ENCODE measurements at regions not wholly inside any gene's neighbourhood (a gene's known extent, or its start where the extent isn't known, plus 50 kb on each side); places are given as distances from the start of the nearest gene placed in this dataset.

GRCh38 chr3:146873748-146874147, 268.6 kb upstream of the PLSCR5 start:
- TF ChIP-seq CTCF (conservative IDR thresholded peaks at IDR 0.05; ENCODE audit: low read depth in 2 of 2), result no peak
- no peak for TF ChIP-seq EZH2 (IDR thresholded peaks at IDR 0.05; ENCODE audit: low read depth, unreplicated experiment)
- TF ChIP-seq EZH2phosphoT487 (IDR thresholded peaks at IDR 0.05; ENCODE audit: unreplicated experiment), result no peak
- TF ChIP-seq NANOG (IDR thresholded peaks at IDR 0.05; ENCODE audit: borderline replicate concordance), result no peak
- TF ChIP-seq POLR2AphosphoS5 (IDR thresholded peaks at IDR 0.05; ENCODE audit: low read depth), result no peak
- TF ChIP-seq REST (IDR thresholded peaks at IDR 0.05; ENCODE audit: unreplicated experiment), result no peak
- no peak for TF ChIP-seq ETS1 (IDR thresholded peaks at IDR 0.05)
- no peak for TF ChIP-seq ZNF114 (CRISPR knock-in tag; IDR thresholded peaks at IDR 0.05)
- no peak for TF ChIP-seq ZNF331 (CRISPR knock-in tag; IDR thresholded peaks at IDR 0.05; ENCODE audit: low read depth)
